HEK293 (cell line): ENCODE measurements at regions not wholly inside any gene's neighbourhood (a gene's known extent, or its start where the extent isn't known, plus 50 kb on each side); places are given as distances from the start of the nearest gene placed in this dataset.

Experiments used
- CTCF ChIA-PET: fragments of 350-600 bp; formaldehyde crosslinking; extraction: SDS; loops from one replicate; lab custom pipeline; 2021; ENCODE audit warnings: antibody characterized with exemption; lab: Yijun Ruan, JAX
- POLR2A ChIA-PET: fragments of 300-600 bp; formaldehyde crosslinking; extraction: SDS; loops from one replicate; lab custom pipeline; 2020; ENCODE audit warnings: antibody characterized with exemption, inconsistent platforms; lab: Yijun Ruan, JAX
- H3K27ac ChIP-seq: fragments of 200-500 bp; sonication (Bioruptor generic); 2 replicates; pipeline ENCODE4 v1.5.1; 2014; ENCODE audit warnings: low read depth, low read length, control low read depth, inconsistent platforms; ENCODE audit errors: extremely low read depth
- H3K36me3 ChIP-seq, 2 experiments: fragments of 200-500 bp in 1 of 2; sonication (Bioruptor generic) in 1 of 2; 1 replicate in 1 of 2; 2 replicates in 1 of 2; pipeline ENCODE4 v1.5.1; 2014 to 2017; ENCODE audit warnings: inconsistent platforms in 2 of 2, low read length in 2 of 2; ENCODE audit not compliant: control insufficient read depth in 2 of 2, insufficient read depth in 1 of 2
- H3K4me1 ChIP-seq: fragments of 200-500 bp; sonication (Bioruptor generic); 2 replicates; pipeline ENCODE4 v1.5.1; 2014; ENCODE audit warnings: mild to moderate bottlenecking, low read length, inconsistent platforms; ENCODE audit not compliant: control insufficient read depth, insufficient read depth
- H3K4me3 ChIP-seq: 2 replicates; pipeline ENCODE4 v1.5.1; 2011; ENCODE audit warnings: low read depth, mild to moderate bottlenecking, control low read depth, low read length, moderate library complexity
- H3K9me3 ChIP-seq: fragments of 200-500 bp; sonication (Bioruptor generic); 2 replicates; pipeline ENCODE4 v1.5.1; 2014; ENCODE audit warnings: low read depth, low read length, inconsistent platforms; ENCODE audit not compliant: control insufficient read depth, insufficient read depth
- BCL11A ChIP-seq: fragments of 450-650 bp; formaldehyde crosslinking; IDR thresholded peaks from 2 replicates; pipeline ENCODE4 v1.5.1; 2016; ENCODE audit warnings: low read depth, missing biosample characterization, missing genetic modification characterization
- CTCF ChIP-seq: fragments of 450-650 bp; formaldehyde crosslinking; IDR thresholded peaks from 2 replicates; pipeline ENCODE4 v1.5.1; 2016; ENCODE audit warnings: missing biosample characterization, missing genetic modification characterization
- GLIS2 ChIP-seq: fragments of 450-650 bp; formaldehyde crosslinking; IDR thresholded peaks from 2 replicates; pipeline ENCODE4 v1.5.1; 2016; ENCODE audit warnings: missing biosample characterization, missing genetic modification characterization
- HOXA7 ChIP-seq: sonication (generic); formaldehyde crosslinking; IDR thresholded peaks from 2 replicates; pipeline ENCODE4 v1.8.1; 2022; ENCODE audit warnings: missing genetic modification reagents, borderline replicate concordance
- HOXC10 ChIP-seq: sonication (generic); formaldehyde crosslinking; IDR thresholded peaks from 2 replicates; pipeline ENCODE4 v1.8.1; 2023; ENCODE audit warnings: mild to moderate bottlenecking, missing genetic modification reagents
- INSM2 ChIP-seq: fragments of 450-650 bp; formaldehyde crosslinking; IDR thresholded peaks from 2 replicates; pipeline ENCODE4 v1.5.1; 2016; ENCODE audit warnings: missing biosample characterization, missing genetic modification characterization
- KLF8 ChIP-seq: fragments of 450-650 bp; formaldehyde crosslinking; IDR thresholded peaks from 2 replicates; pipeline ENCODE4 v1.5.1; 2016; ENCODE audit warnings: missing biosample characterization, missing genetic modification characterization
- OSR2 ChIP-seq: fragments of 450-650 bp; formaldehyde crosslinking; IDR thresholded peaks from 2 replicates; pipeline ENCODE4 v1.5.1; 2016; ENCODE audit warnings: missing biosample characterization, missing genetic modification characterization
- OVOL3 ChIP-seq: fragments of 450-650 bp; formaldehyde crosslinking; IDR thresholded peaks from 2 replicates; pipeline ENCODE4 v1.5.1; 2016; ENCODE audit warnings: missing biosample characterization, missing genetic modification characterization
- SP7 ChIP-seq: fragments of 450-650 bp; formaldehyde crosslinking; IDR thresholded peaks from 2 replicates; pipeline ENCODE4 v1.5.1; 2016; ENCODE audit warnings: missing biosample characterization, missing genetic modification characterization
- TCF7L2 ChIP-seq: IDR thresholded peaks from 2 replicates; pipeline ENCODE4 v1.6.1; 2011; ENCODE audit warnings: low read depth, mild to moderate bottlenecking, inconsistent platforms, low read length, moderate library complexity, borderline replicate concordance
- ZBTB1 ChIP-seq: fragments of 450-650 bp; formaldehyde crosslinking; IDR thresholded peaks from 2 replicates; pipeline ENCODE4 v1.5.1; 2016; ENCODE audit warnings: missing biosample characterization, missing genetic modification characterization
- ZBTB20 ChIP-seq: fragments of 450-650 bp; formaldehyde crosslinking; IDR thresholded peaks from 2 replicates; pipeline ENCODE4 v1.5.1; 2016; ENCODE audit warnings: missing biosample characterization, missing genetic modification characterization
- ZBTB48 ChIP-seq: fragments of 450-650 bp; formaldehyde crosslinking; IDR thresholded peaks from 2 replicates; pipeline ENCODE4 v1.5.1; 2016; ENCODE audit warnings: missing biosample characterization, missing genetic modification characterization
- ZBTB7A ChIP-seq: fragments of 450-650 bp; formaldehyde crosslinking; IDR thresholded peaks from 2 replicates; pipeline ENCODE4 v1.5.1; 2016; ENCODE audit warnings: low read depth, missing biosample characterization, missing genetic modification characterization
- ZFP37 ChIP-seq: fragments of 450-650 bp; formaldehyde crosslinking; IDR thresholded peaks from 2 replicates; pipeline ENCODE4 v1.5.1; 2016; ENCODE audit warnings: missing biosample characterization, missing genetic modification characterization
- ZNF140 ChIP-seq: fragments of 450-650 bp; formaldehyde crosslinking; IDR thresholded peaks from 2 replicates; pipeline ENCODE4 v1.5.1; 2016; ENCODE audit warnings: missing biosample characterization, missing genetic modification characterization
- ZNF202 ChIP-seq: fragments of 450-650 bp; formaldehyde crosslinking; IDR thresholded peaks from 2 replicates; pipeline ENCODE4 v1.5.1; 2016; ENCODE audit warnings: missing biosample characterization, missing genetic modification characterization, borderline replicate concordance
- ZNF211 ChIP-seq: fragments of 450-650 bp; formaldehyde crosslinking; IDR thresholded peaks from 2 replicates; pipeline ENCODE4 v1.5.1; 2016; ENCODE audit warnings: low read depth, missing biosample characterization, missing genetic modification characterization
- ZNF214 ChIP-seq: fragments of 450-650 bp; formaldehyde crosslinking; IDR thresholded peaks from 2 replicates; pipeline ENCODE4 v1.5.1; 2017; ENCODE audit warnings: missing biosample characterization, mild to moderate bottlenecking, missing genetic modification characterization, borderline replicate concordance
- ZNF248 ChIP-seq: fragments of 450-650 bp; formaldehyde crosslinking; IDR thresholded peaks from 2 replicates; pipeline ENCODE4 v1.5.1; 2017; ENCODE audit warnings: missing biosample characterization, missing genetic modification characterization
- ZNF26 ChIP-seq: fragments of 450-650 bp; formaldehyde crosslinking; IDR thresholded peaks from 2 replicates; pipeline ENCODE4 v1.5.1; 2016; ENCODE audit warnings: missing biosample characterization, missing genetic modification characterization
- ZNF266 ChIP-seq: fragments of 450-650 bp; formaldehyde crosslinking; IDR thresholded peaks from 2 replicates; pipeline ENCODE4 v1.5.1; 2016; ENCODE audit warnings: missing biosample characterization, missing genetic modification characterization, low read depth
- ZNF48 ChIP-seq: fragments of 450-650 bp; formaldehyde crosslinking; IDR thresholded peaks from 2 replicates; pipeline ENCODE4 v1.5.1; 2016; ENCODE audit warnings: missing biosample characterization, missing genetic modification characterization
- ZNF488 ChIP-seq: fragments of 450-650 bp; formaldehyde crosslinking; IDR thresholded peaks from 2 replicates; pipeline ENCODE4 v1.5.1; 2016; ENCODE audit warnings: missing biosample characterization, missing genetic modification characterization
- ZNF585B ChIP-seq: fragments of 450-650 bp; formaldehyde crosslinking; IDR thresholded peaks from 2 replicates; pipeline ENCODE4 v1.5.1; 2016; ENCODE audit warnings: missing biosample characterization, missing genetic modification characterization
- ZNF645 ChIP-seq: fragments of 450-650 bp; formaldehyde crosslinking; IDR thresholded peaks from 2 replicates; pipeline ENCODE4; 2016; ENCODE audit warnings: missing biosample characterization, missing genetic modification characterization
- ZNF785 ChIP-seq: fragments of 450-650 bp; formaldehyde crosslinking; IDR thresholded peaks from 2 replicates; pipeline ENCODE4 v1.5.1; 2016; ENCODE audit warnings: missing biosample characterization, missing genetic modification characterization
- ZSCAN16 ChIP-seq: fragments of 450-650 bp; formaldehyde crosslinking; IDR thresholded peaks from 2 replicates; pipeline ENCODE4 v1.5.1; 2016; ENCODE audit warnings: missing biosample characterization, missing genetic modification characterization

GRCh38 chr15:58274885-58275284 lies 136.7 kb downstream of the AQP9 start (continued):
- TF ChIP-seq SP7 (tag by site-specific recombination) (no peak), BCL11A (tag by site-specific recombination) (no peak)

- CTCF ChIA-PET, result no interaction called here
- Histone ChIP-seq H3K4me3 (no peak overlapping the region), H3K4me1 (no peaks in the 10 kb centered on the region), H3K9me3 (no peaks in the 10 kb centered on the region), H3K27ac (no peak overlapping the region), H3K36me3 (no peaks in the 10 kb centered on the region)
- POLR2A ChIA-PET, result no interaction called here
- TF ChIP-seq TCF7L2 (no peak), HOXA7 (CRISPR knock-in tag) (no peak), ZBTB20 (tag by site-specific recombination) (no peak), ZNF645 (tag by site-specific recombination) (no peak), ZNF211 (tag by site-specific recombination) (no peak), ZNF585B (no peak), OSR2 (tag by site-specific recombination) (no peak), KLF8 (no peak), ZNF248 (tag by site-specific recombination) (no peak), ZNF785 (tag by site-specific recombination) (no peak), ZBTB48 (no peak), ZBTB1 (tag by site-specific recombination) (no peak), ZFP37 (tag by site-specific recombination) (no peak), ZNF266 (tag by site-specific recombination) (no peak)
Observed at GRCh38 chr15:58275785-58276184, 137.6 kb downstream of the AQP9 start.

GRCh38 chr15:58276924-58277323 lies 138.7 kb downstream of the AQP9 start:
- ChIA-PET POLR2A (no interaction called here), CTCF (no interaction called here)
- H3K27ac ChIP-seq, result no peak overlapping the region
- no peaks in the 10 kb centered on the region for H3K4me1 ChIP-seq
- no peaks in the 10 kb centered on the region for H3K9me3 ChIP-seq
- H3K4me3 ChIP-seq, result no peak overlapping the region
- TF ChIP-seq ZNF202 (tag by site-specific recombination) (no peak), ZNF140 (tag by site-specific recombination) (no peak), GLIS2 (tag by site-specific recombination) (no peak), ZNF488 (no peak), OVOL3 (tag by site-specific recombination) (no peak), ZNF48 (tag by site-specific recombination) (no peak), INSM2 (tag by site-specific recombination) (no peak), CTCF (no peak), ZSCAN16 (no peak), ZBTB7A (no peak), HOXC10 (CRISPR knock-in tag) (no peak), ZNF26 (tag by site-specific recombination) (no peak), ZNF214 (tag by site-specific recombination) (no peak)
- no peaks in the 10 kb centered on the region for H3K36me3 ChIP-seq
